ENCODE measurements at regions not wholly inside any gene's neighbourhood (a gene's known extent, or its start where the extent isn't known, plus 50 kb on each side); places are given as distances from the start of the nearest gene placed in this dataset.
"Not testable (repeated sequence)": the region's sequence is repeated elsewhere in the genome, so short reads cannot be mapped to it uniquely, and the experiment has no call there.

- DNase-seq = no peak
Measured at GRCh38 chr6:159440349-159440748, 252.7 kb downstream of the SOD2 start.

GRCh38 chr6:159439651-159440050 is 253.4 kb downstream of the SOD2 start:
- no peak for DNase-seq

DNA sequence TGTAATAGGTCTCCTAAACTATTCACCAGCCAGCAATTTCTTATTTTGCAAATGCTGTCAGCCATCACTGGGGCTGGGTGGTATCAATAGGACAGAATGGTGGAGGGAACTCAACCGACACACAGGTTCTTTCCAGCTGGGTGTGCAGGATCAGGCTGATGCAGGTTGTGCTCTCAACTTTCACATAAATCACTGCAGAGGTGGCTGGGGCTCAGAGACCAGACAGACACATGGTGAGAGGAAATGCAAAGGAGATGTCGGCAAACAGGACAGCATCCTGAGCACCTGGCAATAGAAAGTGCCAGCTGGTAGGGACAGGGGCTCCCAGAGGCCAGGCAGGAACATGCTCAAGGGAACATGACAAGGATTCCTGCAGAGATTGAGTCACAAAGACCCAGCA is 254.9 kb downstream of the SOD2 start:
- no peak for DNase-seq

DNA sequence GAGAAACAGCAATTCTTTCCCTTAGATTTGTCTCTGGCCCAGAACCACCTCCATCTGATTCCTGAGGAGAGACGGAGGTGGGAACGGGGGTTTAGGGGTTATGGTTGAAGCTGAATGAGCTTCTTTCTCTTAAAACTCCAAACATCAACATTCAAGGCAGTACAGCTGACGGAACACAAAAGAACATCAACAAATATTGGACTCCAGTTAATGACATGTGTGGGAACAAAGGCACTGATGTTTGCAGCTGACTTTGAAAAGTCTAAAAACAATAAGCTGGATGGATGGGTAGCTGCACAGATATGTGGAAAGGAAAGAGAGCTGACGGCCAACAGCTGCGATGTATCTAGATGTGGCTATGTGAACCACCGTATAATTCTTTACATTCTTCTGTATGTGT is 256.5 kb downstream of the SOD2 start:
- no peak for DNase-seq

GRCh38 chr6:159435701-159436100 is 257.3 kb downstream of the SOD2 start:
- DNase-seq = no peak

GRCh38 chr6:159434410-159434809 is 258.6 kb downstream of the SOD2 start:
- no peak for DNase-seq

- DNase-seq = no peak
Measured at GRCh38 chr6:159433550-159433949, 259.5 kb downstream of the SOD2 start.

DNA sequence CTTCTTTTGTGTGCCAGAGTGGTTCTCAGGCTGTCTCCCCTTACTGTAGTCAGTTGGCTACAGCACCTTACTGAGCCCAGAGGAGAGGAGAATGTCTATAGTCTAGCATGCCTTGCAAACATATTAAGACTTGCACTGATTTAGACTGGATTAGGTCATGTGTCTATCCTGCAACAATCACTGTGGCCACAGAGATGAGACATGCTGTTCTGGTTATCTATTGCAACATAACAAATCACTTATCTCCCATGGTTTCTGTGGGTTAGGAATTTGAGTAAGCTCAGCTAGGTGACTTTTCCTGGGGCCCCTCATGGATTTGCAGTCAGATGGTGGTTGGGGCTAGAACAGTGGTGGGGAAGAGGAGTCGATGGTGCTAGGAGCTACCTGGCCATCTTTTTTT is 261.3 kb downstream of the SOD2 start:
- no peak for DNase-seq

GRCh38 chr6:159430323-159430722 is 261.1 kb downstream of the FNDC1 start:
- no peak for DNase-seq

GRCh38 chr6:159429433-159429832 is 260.2 kb downstream of the FNDC1 start:
- no peak for DNase-seq

GRCh38 chr6:159427771-159428170 is 258.6 kb downstream of the FNDC1 start:
- no peak for DNase-seq

- no peak for DNase-seq
Measured at GRCh38 chr6:159427335-159427734, 258.1 kb downstream of the FNDC1 start.

DNA sequence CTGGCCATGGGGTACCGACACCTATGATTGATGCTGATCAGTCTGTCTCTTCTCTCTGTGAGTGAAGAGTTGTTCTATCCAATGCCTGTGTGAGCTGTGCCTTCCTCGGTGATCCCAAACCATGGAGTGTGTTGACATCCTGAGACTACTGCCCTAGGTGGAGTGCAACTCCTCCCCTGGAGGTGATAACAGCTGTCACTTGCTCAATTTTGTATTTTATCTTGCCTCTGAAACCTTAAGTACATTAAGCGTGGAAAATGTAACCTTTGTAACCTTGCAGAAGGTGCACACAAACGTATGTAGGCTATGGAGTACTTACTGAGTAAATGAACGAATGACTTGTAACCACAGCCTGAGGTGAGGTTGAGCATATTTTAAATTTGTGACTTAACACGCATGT is 256.2 kb downstream of the FNDC1 start:
- DNase-seq = no peak

- DNase-seq = no peak
Measured at GRCh38 chr6:159422041-159422984, 253.1 kb downstream of the FNDC1 start.

DNA sequence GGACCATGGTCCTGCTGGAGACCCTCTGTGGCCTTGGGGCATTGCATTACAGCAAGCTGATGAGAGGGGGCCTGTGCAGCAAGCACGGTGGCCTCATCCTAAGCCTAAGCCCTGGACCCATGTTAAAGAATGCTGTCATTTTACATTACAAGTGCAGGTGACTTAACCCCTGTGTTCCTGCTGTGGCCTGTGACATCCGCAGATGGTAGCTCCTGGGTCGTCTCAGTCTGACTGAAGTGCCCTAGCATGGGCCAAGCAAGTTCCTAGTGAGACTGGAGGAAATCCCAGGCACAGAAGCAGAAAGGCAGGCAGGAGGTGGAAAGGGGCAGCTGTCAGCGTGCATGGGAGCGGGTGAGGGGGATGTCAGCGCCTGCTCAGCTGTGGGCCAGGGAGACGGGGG is 252.4 kb downstream of the FNDC1 start:
- DNase-seq = no peak

- no peak for DNase-seq
Measured at GRCh38 chr6:159418997-159419396, 249.8 kb downstream of the FNDC1 start.

DNA sequence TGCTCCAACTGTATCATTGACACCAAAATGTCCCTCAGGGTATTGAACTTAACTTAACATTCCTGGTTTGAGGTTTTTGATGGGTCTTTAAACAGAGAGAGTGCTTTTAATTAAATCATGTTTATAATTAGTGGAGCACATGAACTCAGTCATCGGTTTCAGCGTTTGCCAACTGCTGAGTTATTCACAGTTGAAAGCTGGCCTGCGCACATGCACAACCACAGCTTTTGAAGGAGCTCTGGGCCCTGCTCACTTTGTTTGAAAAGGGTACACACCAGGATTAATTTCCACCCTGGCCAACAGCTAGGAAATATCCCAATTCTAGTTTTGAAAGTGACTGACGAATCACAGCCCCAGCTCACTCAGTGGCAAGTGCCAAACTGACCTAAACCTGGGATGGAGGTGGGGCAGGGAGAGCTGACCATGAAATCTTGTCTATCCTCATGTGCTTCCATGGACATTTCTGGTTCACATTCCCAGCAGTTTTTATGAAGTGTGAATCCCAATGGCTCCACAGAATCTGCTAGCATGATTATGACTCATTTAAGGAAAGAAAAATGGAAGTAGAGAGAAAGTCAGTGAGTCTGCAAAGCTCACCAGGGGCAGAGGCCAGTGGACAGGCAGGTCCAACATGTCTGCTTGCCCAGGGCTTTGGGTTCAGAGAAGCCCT is 247.8 kb downstream of the FNDC1 start:
- DNase-seq = no peak

- DNase-seq = no peak
Measured at GRCh38 chr6:159415540-159415939, 246.3 kb downstream of the FNDC1 start.

- DNase-seq = no peak
Measured at GRCh38 chr6:159414711-159415110, 245.5 kb downstream of the FNDC1 start.

DNA sequence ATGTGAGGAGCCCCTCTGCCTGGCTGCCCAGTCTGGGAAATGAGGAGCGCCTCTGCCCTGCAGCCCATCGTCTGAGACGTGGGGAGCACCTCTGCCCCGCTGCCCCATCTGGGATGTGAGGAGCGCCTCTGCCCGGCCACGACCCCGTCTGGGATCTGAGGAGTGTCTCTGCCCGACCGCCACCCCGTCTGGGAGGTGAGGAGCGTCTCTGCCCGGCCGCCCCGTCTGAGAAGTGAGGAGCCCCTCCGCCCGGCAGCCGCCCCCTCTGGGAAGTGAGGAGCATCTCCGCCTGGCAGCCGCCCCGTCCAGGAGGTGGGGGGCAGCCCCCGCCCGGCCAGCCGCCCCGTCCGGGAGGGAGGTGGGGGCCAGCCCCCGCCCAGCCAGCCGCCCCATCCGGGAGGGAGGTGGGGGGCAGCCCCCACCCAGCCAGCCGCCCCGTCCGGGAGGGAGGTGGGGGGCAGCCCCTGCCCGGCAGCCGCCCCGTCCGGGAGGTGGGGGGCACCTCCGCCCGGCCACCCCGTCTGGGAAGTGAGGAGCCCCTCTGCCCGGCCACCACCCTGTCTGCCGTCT is 238.1 kb downstream of the FNDC1 start:
- DNase-seq = not testable (repeated sequence)

GRCh38 chr6:159404296-159404695 is 235.1 kb downstream of the FNDC1 start:
- no peak for DNase-seq

GRCh38 chr6:159400826-159401225 is 231.6 kb downstream of the FNDC1 start:
- DNase-seq = no peak

- DNase-seq = no peak
Measured at GRCh38 chr6:159399751-159400221, 230.6 kb downstream of the FNDC1 start.

DNA sequence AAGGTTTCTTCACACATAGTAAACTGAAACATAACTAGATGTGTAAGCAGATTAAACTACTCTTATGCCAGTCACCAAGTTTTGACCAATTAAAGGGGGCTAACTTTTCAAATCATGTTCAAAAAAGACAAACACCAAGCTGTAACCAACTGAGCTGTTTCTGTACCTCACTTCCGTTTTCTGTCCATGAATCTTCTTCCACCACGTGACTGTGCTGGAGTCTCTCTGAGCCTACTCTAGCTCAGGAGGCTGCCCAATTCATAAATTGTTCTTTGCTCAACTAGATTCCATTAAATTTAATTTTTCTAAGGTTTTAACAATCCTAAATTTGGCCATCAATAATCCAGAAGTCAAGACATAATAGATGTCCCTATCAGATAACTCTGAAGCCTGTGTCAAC is 229.4 kb downstream of the FNDC1 start:
- DNase-seq = no peak
